H9 (cell line): ENCODE measurements at regions not wholly inside any gene's neighbourhood (a gene's known extent, or its start where the extent isn't known, plus 50 kb on each side); places are given as distances from the start of the nearest gene placed in this dataset.

Experiments used
- DNase-seq: peaks from one replicate; pipeline ENCODE4 v3.0.0-alpha.2; 2017
- H2AFZ ChIP-seq: one replicate; pipeline ENCODE4 v1.6.1; 2013; ENCODE audit warnings: mild to moderate bottlenecking, low read length, control low read depth, moderate library complexity
- H2AK5ac ChIP-seq: 2 replicates; pipeline ENCODE4 v1.6.1; 2013; ENCODE audit warnings: low read length, control low read depth, mixed read lengths; ENCODE audit not compliant: insufficient read length
- H2BK120ac ChIP-seq: one replicate; pipeline ENCODE4 v1.6.1; 2013; ENCODE audit warnings: low read depth, mild to moderate bottlenecking, low read length, control low read depth, inconsistent platforms; ENCODE audit not compliant: poor library complexity, severe bottlenecking
- H2BK12ac ChIP-seq: 2 replicates; pipeline ENCODE4 v1.6.1; 2013; ENCODE audit warnings: low read length, control low read depth, mixed read lengths, low read depth; ENCODE audit not compliant: insufficient read length
- H2BK15ac ChIP-seq: 2 replicates; pipeline ENCODE4 v1.6.1; 2013; ENCODE audit warnings: low read depth, low read length, control low read depth
- H2BK20ac ChIP-seq: one replicate; pipeline ENCODE4 v1.6.1; 2013; ENCODE audit warnings: low read depth, mild to moderate bottlenecking, low read length, control low read depth, inconsistent platforms; ENCODE audit not compliant: poor library complexity, severe bottlenecking
- H2BK5ac ChIP-seq: 2 replicates; pipeline ENCODE4 v1.6.1; 2013; ENCODE audit warnings: low read length, control low read depth, mixed read lengths; ENCODE audit not compliant: insufficient read length
- H3K14ac ChIP-seq: 2 replicates; pipeline ENCODE4 v1.6.1; 2013; ENCODE audit warnings: low read length, control low read depth; ENCODE audit not compliant: insufficient read depth
- H3K18ac ChIP-seq: 2 replicates; pipeline ENCODE4 v1.6.1; 2013; ENCODE audit warnings: low read depth, mild to moderate bottlenecking, mixed read lengths, low read length, control low read depth; ENCODE audit not compliant: insufficient read length
- H3K23ac ChIP-seq: 2 replicates; pipeline ENCODE4 v1.6.1; 2013; ENCODE audit warnings: low read length, control low read depth, mixed read lengths, low read depth; ENCODE audit not compliant: insufficient read length
- H3K23me2 ChIP-seq: 2 replicates; pipeline ENCODE4 v1.6.1; 2013; ENCODE audit warnings: low read depth, mild to moderate bottlenecking, mixed read lengths, low read length, control low read depth; ENCODE audit not compliant: insufficient read length, poor library complexity, severe bottlenecking
- H3K27ac ChIP-seq: 2 replicates; pipeline ENCODE4 v1.5.1; 2013; ENCODE audit warnings: low read length, control low read depth, mixed read lengths, low read depth; ENCODE audit not compliant: insufficient read length
- H3K27me3 ChIP-seq: 2 replicates; pipeline ENCODE4 v1.6.1; 2013; ENCODE audit warnings: low read length, control low read depth, inconsistent platforms; ENCODE audit not compliant: insufficient read depth
- H3K4ac ChIP-seq: 2 replicates; pipeline ENCODE4 v1.6.1; 2013; ENCODE audit warnings: low read depth, mild to moderate bottlenecking, control low read depth, inconsistent platforms, low read length, moderate library complexity
- H3K4me1 ChIP-seq: 2 replicates; pipeline ENCODE4 v1.6.1; 2013; ENCODE audit warnings: low read length, control low read depth, inconsistent platforms; ENCODE audit not compliant: insufficient read depth
- H3K4me2 ChIP-seq: 2 replicates; pipeline ENCODE4 v1.6.1; 2013; ENCODE audit warnings: low read length, control low read depth, mixed read lengths; ENCODE audit not compliant: insufficient read length, insufficient read depth
- H3K56ac ChIP-seq: 2 replicates; pipeline ENCODE4 v1.6.1; 2013; ENCODE audit warnings: low read depth, mild to moderate bottlenecking, mixed read lengths, low read length, control low read depth; ENCODE audit not compliant: insufficient read length
- H3K79me1 ChIP-seq: 2 replicates; pipeline ENCODE4 v1.6.1; 2013; ENCODE audit warnings: low read depth, mild to moderate bottlenecking, moderate library complexity, low read length, control low read depth, inconsistent platforms; ENCODE audit not compliant: insufficient read depth, poor library complexity, severe bottlenecking
- H3K79me2 ChIP-seq: 2 replicates; pipeline ENCODE4 v1.6.1; 2013; ENCODE audit warnings: low read length, control low read depth, inconsistent platforms; ENCODE audit not compliant: insufficient read depth
- H3K9ac ChIP-seq: 2 replicates; pipeline ENCODE4 v1.6.1; 2013; ENCODE audit warnings: low read length, control low read depth, mixed read lengths; ENCODE audit not compliant: insufficient read length; ENCODE audit errors: extremely low read depth
- H3K9me3 ChIP-seq: one replicate; pipeline ENCODE4 v1.6.1; 2013; ENCODE audit warnings: low read depth, low read length, inconsistent platforms; ENCODE audit not compliant: control insufficient read depth
- H3T11ph ChIP-seq: one replicate; pipeline ENCODE4 v1.6.1; 2013; ENCODE audit warnings: mild to moderate bottlenecking, low read length, control low read depth, inconsistent platforms
- H4K20me1 ChIP-seq: one replicate; pipeline ENCODE4 v1.6.1; 2013; ENCODE audit not compliant: control insufficient read depth, insufficient read length, insufficient read depth
- H4K5ac ChIP-seq: 2 replicates; pipeline ENCODE4 v1.6.1; 2013; ENCODE audit warnings: low read depth, mild to moderate bottlenecking, mixed read lengths, low read length, control low read depth; ENCODE audit not compliant: insufficient read length
- H4K8ac ChIP-seq: replicated peaks from 2 replicates; pipeline ENCODE4 v1.6.1; 2013; ENCODE audit warnings: low read length, control low read depth, mixed read lengths, low read depth; ENCODE audit not compliant: insufficient read length
- H4K91ac ChIP-seq: 2 replicates; pipeline ENCODE4 v1.6.1; 2013; ENCODE audit warnings: low read depth, mild to moderate bottlenecking, moderate library complexity, mixed read lengths, low read length, control low read depth; ENCODE audit not compliant: insufficient read length
- H3K27ac Mint-ChIP-seq, 3 experiments: 2 replicates in 2 of 3; 3 replicates in 1 of 3; pipeline ENCODE4 v1.8.0; 2020 to 2021; ENCODE audit warnings: mixed read lengths in 3 of 3, mild to moderate bottlenecking in 1 of 3, moderate library complexity in 1 of 3
- H3K27me3 Mint-ChIP-seq: 2 replicates; pipeline ENCODE4 v1.8.0; 2021; ENCODE audit warnings: low read depth, mild to moderate bottlenecking, moderate library complexity, mixed read lengths
- H3K36me3 Mint-ChIP-seq, 3 experiments: 2 replicates in 2 of 3; 3 replicates in 1 of 3; pipeline ENCODE4 v1.8.0; 2020 to 2021; ENCODE audit warnings: low read depth in 3 of 3, mixed read lengths in 3 of 3; ENCODE audit not compliant: insufficient read depth in 1 of 3
- H3K4me1 Mint-ChIP-seq, 2 experiments: 2 replicates each; pipeline ENCODE4 v1.8.0; 2020; ENCODE audit warnings: mixed read lengths in 2 of 2
- H3K4me3 Mint-ChIP-seq, 2 experiments: 2 replicates in 1 of 2; 3 replicates in 1 of 2; pipeline ENCODE4 v1.8.0; 2020 to 2021; ENCODE audit warnings: mild to moderate bottlenecking in 2 of 2, mixed read lengths in 2 of 2, moderate library complexity in 1 of 2
- H3K9me3 Mint-ChIP-seq, 2 experiments: 2 replicates in 1 of 2; 3 replicates in 1 of 2; pipeline ENCODE4 v1.8.0; 2020; ENCODE audit warnings: mild to moderate bottlenecking in 2 of 2, mixed read lengths in 2 of 2, moderate library complexity in 1 of 2
- WGBS: extraction: QIAGEN DNeasy Blood & Tissue Kit; methylation state at CpG from one replicate; pipeline ENCODE4 v1.1.7; 2013; ENCODE audit warnings: missing lambda C conversion rate, low lambda C conversion rate, mixed read lengths; ENCODE audit not compliant: insufficient read length; ENCODE audit errors: extremely low coverage; 5-methylcytosine and 5-hydroxymethylcytosine counted together
- TF ChIP-seq, protein P1 (sequence below): fragments of 200-600 bp; sonication (generic); conservative IDR thresholded peaks from 3 replicates; pipeline ENCODE4 v1.8.0; 2021; ENCODE audit warnings: antibody characterized with exemption, mild to moderate bottlenecking

DNA sequence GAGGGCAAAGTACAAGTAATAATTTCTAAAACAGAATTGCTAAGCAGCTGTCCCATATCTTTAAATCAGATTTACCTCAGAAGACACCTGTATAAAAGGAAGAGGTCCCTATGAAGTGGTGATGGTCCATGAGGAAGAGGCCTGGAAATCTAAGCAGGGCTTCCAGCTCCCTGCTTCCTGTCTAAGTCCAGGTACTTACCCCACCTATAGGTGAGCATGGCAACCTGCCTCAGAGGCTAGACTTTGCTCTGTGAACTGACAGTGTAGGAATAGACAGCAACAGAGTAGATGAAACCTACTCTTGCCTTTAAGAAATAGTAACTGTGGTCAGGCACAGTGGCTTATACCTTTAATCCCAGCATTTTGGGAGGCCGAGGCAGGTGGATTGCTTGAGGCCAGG lies 55.8 kb upstream of the ARRDC3 start:
- H3K23ac ChIP-seq, result no peak overlapping the region
- Mint-ChIP-seq H3K27ac (no peak overlapping the region), H3K4me3 (no peak overlapping the region), H3K36me3 (no peaks in the 10 kb centered on the region), H3K4me1 (peaks cover 16 to 19% of the 10 kb centered on the region in 2 experiments), H3K27me3 (no peaks in the 10 kb centered on the region), H3K9me3 (no peaks in the 10 kb centered on the region)
- no peaks in the 10 kb centered on the region for H3K27me3 ChIP-seq
- no peak overlapping the region for H4K8ac ChIP-seq
- no peak overlapping the region for H3K18ac ChIP-seq
- no peaks in the 10 kb centered on the region for H4K20me1 ChIP-seq
- peaks cover under 1% of the 10 kb centered on the region; the same call in 1 of the 2 replicates for H3K4me1 ChIP-seq
- no peaks in the 10 kb centered on the region for H3K9me3 ChIP-seq
- H2AK5ac ChIP-seq, result no peak overlapping the region
- H3K79me2 ChIP-seq, result no peaks in the 10 kb centered on the region
- no peak overlapping the region for H3K4ac ChIP-seq
- H3K56ac ChIP-seq, result no peak overlapping the region
- H2BK20ac ChIP-seq, result no peak overlapping the region
- H2AFZ ChIP-seq, result no peak overlapping the region
- no peak overlapping the region for H3K27ac ChIP-seq
- H3K9ac ChIP-seq, result no peak overlapping the region
- H3K14ac ChIP-seq, result no peak overlapping the region
- DNase-seq, result peak; percentile 56
- no peak overlapping the region for H2BK15ac ChIP-seq
- H2BK5ac ChIP-seq, result no peak overlapping the region
- H2BK12ac ChIP-seq, result no peak overlapping the region
- TF ChIP-seq, protein P1, sequence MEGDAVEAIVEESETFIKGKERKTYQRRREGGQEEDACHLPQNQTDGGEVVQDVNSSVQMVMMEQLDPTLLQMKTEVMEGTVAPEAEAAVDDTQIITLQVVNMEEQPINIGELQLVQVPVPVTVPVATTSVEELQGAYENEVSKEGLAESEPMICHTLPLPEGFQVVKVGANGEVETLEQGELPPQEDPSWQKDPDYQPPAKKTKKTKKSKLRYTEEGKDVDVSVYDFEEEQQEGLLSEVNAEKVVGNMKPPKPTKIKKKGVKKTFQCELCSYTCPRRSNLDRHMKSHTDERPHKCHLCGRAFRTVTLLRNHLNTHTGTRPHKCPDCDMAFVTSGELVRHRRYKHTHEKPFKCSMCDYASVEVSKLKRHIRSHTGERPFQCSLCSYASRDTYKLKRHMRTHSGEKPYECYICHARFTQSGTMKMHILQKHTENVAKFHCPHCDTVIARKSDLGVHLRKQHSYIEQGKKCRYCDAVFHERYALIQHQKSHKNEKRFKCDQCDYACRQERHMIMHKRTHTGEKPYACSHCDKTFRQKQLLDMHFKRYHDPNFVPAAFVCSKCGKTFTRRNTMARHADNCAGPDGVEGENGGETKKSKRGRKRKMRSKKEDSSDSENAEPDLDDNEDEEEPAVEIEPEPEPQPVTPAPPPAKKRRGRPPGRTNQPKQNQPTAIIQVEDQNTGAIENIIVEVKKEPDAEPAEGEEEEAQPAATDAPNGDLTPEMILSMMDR, result peak; percentile 66
- no peaks in the 10 kb centered on the region for H3K23me2 ChIP-seq
- H2BK120ac ChIP-seq, result no peak overlapping the region
- no peak overlapping the region for H3T11ph ChIP-seq
- no CpG with 5 or more reads among the region's 1 CpG for WGBS
- H4K91ac ChIP-seq, result no peak overlapping the region
- no peak overlapping the region for H3K4me2 ChIP-seq
- no peak overlapping the region for H4K5ac ChIP-seq
- no peaks in the 10 kb centered on the region for H3K79me1 ChIP-seq
